HS-5 (cell line): ENCODE measurements at regions not wholly inside any gene's neighbourhood (a gene's known extent, or its start where the extent isn't known, plus 50 kb on each side); places are given as distances from the start of the nearest gene placed in this dataset.

ENCODE experiments used
- DNase-seq: peaks from one replicate; pipeline ENCODE4 v3.0.0-alpha.2; 2012; ENCODE audit warnings: low read depth

GRCh38 chr21:16308269-16308668, 578.5 kb downstream of the USP25 start:
- DNase-seq = peak; percentile 1

GRCh38 chr21:16309250-16309971, 579.6 kb downstream of the USP25 start:
- DNase-seq = no peak

DNA sequence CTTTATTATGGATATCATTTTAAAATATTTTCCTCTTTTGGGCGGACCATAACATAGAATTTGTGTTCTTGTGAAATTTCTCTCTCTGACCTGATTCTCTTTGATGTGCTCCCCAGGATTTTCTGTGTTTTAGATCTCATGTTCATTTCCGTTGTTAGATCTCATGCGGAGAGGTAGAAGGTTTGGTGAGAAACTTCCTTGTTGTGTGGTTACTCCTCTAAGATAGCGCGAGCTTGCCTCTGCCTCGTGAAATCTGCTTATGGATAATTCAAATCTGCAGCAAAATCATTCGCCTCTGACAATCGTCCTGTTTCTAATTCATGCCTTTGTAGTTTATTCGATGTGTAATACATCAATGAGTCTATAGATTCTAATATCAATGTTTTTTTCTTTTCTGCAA, 580.4 kb downstream of the USP25 start:
- DNase-seq = no peak

GRCh38 chr21:16311229-16311628, 581.4 kb downstream of the USP25 start:
- no peak for DNase-seq

- no peak for DNase-seq
Measured at GRCh38 chr21:16312321-16312720, 582.5 kb downstream of the USP25 start.

DNA sequence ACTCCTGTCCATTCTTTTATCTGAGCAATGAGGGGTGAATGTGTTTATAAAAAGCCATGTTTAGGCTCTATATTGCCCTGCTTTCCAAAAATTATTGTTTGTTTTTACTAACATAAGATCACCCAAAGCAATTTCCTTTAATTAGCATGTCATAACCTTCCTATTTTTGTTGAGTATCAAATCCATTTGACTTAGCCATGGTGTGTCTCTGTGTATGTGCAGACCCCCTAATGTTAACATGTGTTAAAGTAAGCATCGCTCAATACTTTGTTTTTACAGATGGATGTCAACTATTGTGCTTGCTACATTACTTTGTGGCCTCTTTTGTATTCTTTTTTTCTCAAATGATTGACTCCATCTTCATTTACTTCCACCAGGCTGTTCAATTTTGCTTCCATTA, 585.4 kb downstream of the USP25 start:
- DNase-seq = no peak

DNA sequence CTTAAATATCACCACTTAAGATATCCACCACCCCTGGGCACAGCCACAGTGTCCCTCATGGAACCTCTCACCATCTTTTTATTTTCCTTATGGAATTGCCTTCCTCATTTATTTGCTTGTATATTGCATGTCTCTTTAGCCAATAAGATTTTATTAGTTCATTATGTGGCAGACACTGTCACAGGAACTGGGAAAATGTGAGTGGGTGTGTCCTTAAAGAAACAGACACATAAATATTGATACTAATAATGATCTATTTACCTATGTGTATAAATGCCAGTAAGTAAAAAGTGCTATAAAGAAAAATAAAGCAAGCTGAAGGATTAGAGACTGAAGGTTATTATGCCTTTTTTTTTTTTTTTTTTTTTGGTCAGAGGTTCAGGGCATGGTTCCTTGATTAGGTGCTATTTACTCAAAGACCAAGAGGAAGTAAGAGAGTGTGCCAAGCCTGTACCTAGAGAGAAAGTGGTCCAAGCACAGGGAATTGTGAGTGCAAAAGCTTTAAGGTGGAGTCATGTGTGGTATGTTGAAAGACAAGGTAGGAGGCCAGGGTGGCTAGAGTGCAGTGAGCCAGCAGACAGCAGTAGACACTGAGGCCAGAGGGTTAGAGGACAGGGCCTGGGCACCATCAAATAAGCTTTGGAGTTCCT, 589.0 kb downstream of the USP25 start:
- DNase-seq = no peak

- DNase-seq = no peak
Measured at GRCh38 chr21:16320110-16320509, 590.3 kb downstream of the USP25 start.

DNA sequence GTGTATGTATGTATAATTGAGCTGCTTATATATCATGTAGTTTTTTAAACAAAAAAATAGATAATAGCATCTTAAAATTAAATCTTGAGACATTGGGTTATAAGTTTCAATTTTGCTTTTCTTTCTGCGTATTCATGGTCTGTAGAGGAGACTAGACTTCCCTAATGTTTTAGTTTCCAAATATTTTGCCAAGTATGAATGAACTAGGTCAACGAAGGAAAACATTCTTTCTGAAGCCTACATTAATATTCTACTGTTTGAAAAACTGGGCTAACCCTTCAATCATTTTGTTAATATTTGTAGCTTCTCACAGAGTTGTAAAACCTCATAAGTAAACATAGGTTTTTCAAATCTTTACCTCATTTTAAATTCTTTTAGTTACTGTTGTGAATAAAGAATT, 592.7 kb downstream of the USP25 start:
- no peak for DNase-seq

GRCh38 chr21:16323596-16323995, 593.8 kb downstream of the USP25 start:
- DNase-seq = no peak

- DNase-seq = no peak
Measured at GRCh38 chr21:16324630-16325029, 594.8 kb downstream of the USP25 start.

DNA sequence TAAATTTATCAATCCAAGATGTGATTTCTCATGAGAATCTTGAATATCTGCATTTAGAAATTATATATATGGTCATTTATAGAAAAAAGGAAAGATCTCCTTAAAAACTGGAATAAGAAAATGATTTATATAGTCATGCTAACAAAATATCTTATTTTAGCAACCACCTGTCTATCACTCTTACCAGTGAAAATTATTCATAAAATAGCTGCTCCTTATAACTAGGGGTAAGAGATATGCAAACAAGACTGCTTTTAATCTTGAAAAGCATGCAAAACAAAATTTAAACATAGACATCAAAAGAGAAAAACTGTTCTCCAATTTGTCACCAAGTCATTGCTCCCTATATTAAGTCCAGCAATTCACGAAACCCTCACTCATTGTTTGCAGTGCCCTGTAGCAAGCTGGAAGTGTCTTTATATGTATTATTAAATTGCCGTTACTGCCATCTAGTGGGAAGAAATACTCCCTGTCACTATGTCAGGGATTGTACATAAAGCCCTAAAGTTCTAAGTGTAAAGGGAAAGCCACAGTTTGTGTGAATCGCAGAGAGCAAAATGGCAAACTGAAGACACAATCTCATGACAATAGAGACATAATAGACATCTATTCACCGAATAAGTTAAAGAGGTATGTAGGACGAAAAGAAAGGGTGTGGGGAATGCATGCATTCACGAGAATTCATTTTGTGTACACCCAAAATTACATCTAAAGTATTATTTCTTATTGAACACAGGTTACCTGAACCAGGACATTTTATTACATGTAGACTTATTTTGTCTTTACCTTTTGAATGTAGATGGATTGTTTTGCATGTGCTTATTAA, 600.5 kb downstream of the USP25 start:
- DNase-seq = peak; percentile 52

GRCh38 chr21:16330908-16331268, 601.1 kb downstream of the USP25 start:
- DNase-seq = no peak

DNA sequence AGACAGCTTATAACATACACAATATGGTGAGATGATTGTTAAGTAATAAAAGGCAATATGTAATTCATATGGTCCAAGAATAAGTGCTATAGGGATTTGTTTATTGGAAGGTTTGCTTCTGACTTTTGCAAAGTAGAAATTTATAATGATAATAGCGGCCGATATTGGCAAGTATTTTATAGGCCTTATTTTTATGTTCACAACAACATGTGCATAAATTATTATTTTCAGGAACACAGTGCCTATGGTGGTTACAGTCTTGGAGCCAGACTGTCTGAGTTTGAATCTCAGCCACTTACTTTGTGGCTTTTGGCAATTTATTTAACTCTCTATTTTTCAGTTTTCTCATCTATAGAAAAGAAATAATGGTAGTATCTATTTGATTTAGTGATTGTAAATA, 607.5 kb downstream of the USP25 start:
- DNase-seq = no peak

DNA sequence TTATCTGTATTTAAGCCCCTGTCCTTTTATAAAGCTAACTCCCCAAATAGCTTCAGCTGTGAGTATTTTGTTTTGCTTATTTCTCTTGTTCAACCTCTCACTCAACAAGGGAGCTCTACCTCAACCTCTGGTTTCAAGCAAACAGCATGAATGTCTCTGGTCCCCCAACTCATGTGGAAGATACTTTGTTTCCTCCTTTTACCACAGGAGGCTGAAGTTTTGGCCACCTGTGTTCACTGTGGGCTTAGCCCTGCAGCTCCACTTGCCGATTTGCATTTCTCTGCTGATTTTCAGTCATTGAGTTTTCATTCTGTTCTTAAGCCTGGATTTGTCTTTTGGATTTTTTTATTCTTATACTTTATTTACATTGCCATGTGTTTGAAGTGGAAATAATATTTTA, 613.1 kb downstream of the USP25 start:
- no peak for DNase-seq

- no peak for DNase-seq
Measured at GRCh38 chr21:16343776-16344175, 614.0 kb downstream of the USP25 start.

DNA sequence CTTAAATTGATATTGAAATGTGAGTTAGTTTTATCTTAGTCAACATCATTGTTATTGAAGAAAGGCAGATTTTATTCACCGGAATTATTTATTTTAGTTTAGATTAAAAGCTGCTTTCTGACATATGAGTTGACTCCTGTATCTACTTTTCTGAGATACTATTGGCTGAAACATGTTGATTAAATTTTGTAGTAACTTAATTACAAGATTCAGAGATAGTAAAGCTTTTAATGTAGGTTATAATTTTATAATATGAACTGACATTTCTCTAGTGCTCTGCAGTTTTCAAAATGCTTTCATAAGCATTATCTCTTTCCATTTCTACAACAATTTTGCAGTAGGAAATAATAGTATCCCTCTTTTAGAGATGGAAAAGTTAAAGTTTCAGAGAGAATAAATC, 616.0 kb downstream of the USP25 start:
- DNase-seq = no peak

DNA sequence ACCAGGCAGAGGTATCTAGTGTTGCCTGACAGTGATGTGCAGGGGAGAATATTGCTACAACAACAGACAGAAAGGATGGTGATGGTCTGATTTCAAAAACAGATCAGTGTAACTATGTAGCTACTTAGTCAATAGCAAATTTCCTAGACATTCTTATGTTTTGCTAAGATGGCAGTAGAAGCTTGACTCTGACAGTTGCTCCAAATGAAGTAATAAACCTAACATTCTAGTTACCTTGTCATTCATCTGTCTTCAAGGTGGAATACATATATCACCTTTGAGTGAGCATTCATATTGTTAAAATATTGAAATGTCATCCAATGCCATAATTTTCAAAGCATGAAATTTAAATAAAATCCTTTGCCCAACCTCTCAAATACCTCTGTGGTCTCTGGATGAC, 617.4 kb downstream of the USP25 start:
- DNase-seq = no peak

- DNase-seq = no peak
Measured at GRCh38 chr21:16353764-16354163, 624.0 kb downstream of the USP25 start.

- DNase-seq = no peak
Measured at GRCh38 chr21:16357994-16358393, 628.2 kb downstream of the USP25 start.

DNA sequence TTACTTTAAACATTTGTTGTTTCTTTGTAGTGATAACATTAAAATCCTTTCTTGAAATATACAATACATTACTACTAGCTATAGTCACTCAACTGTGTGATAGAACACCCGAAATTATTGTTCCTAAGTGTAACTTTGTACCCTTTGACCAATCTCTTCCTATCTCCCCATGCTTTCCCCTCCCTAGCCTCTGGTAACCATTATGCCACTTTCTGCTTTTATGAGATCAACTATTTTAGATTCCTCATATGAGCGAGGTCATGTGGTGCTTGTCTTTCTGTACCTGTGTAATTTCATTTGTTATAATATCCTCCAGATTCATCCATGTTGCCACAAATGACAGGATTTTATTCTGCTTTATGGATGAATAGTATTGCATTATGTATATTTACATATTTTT, 629.0 kb downstream of the USP25 start:
- DNase-seq = no peak

- DNase-seq = no peak
Measured at GRCh38 chr21:16363100-16363499, 633.3 kb downstream of the USP25 start.

DNA sequence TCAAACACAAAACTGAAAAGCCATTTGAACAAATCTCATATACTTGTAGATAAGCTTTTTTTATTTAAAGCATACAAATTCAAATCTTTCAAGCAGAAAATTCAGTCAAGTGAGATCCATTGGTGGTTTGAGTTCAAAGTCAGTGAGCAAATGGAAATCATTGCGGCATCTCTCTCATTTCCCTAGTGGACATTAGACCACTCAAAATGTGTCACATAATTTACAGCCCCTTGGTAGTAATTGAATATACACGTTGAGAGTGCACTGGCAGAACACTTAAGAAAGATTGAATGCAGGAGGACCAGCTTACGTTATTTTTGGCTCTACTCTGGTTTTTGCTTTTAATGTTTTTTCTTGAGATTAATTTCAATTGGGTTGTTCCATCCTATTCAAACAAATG, 633.7 kb downstream of the USP25 start:
- DNase-seq = no peak
